Ectodermal cell (in vitro differentiated cells): ENCODE measurements at regions not wholly inside any gene's neighbourhood (a gene's known extent, or its start where the extent isn't known, plus 50 kb on each side); places are given as distances from the start of the nearest gene placed in this dataset.
"Not testable (repeated sequence)": the region's sequence is repeated elsewhere in the genome, so short reads cannot be mapped to it uniquely, and the experiment has no call there.

ENCODE experiments used
- H3K27ac ChIP-seq: 2 replicates; pipeline ENCODE4 v1.7.0; 2013; ENCODE audit warnings: mild to moderate bottlenecking, low read depth, low read length; ENCODE audit not compliant: insufficient read depth, poor library complexity, severe bottlenecking
- H3K27me3 ChIP-seq: 2 replicates; pipeline ENCODE4 v1.7.0; 2013; ENCODE audit warnings: mild to moderate bottlenecking, low read length; ENCODE audit not compliant: insufficient read depth, control insufficient read depth, poor library complexity, severe bottlenecking
- H3K36me3 ChIP-seq: one replicate; pipeline ENCODE4 v1.7.0; 2013; ENCODE audit warnings: low read length; ENCODE audit not compliant: control insufficient read depth, insufficient read depth
- H3K4me1 ChIP-seq: one replicate; pipeline ENCODE4 v1.7.0; 2013; ENCODE audit warnings: low read length; ENCODE audit not compliant: control insufficient read depth, insufficient read depth
- H3K4me3 ChIP-seq: 2 replicates; pipeline ENCODE4 v1.7.0; 2013; ENCODE audit warnings: low read depth, low read length, control low read depth; ENCODE audit not compliant: insufficient read depth
- H3K9me3 ChIP-seq: 2 replicates; pipeline ENCODE4 v1.7.0; 2013; ENCODE audit warnings: mild to moderate bottlenecking, low read length, moderate library complexity; ENCODE audit not compliant: control insufficient read depth
- WGBS, 2 experiments: methylation state at CpG; one replicate each; pipeline ENCODE4 v1.1.7; 2013; ENCODE audit warnings: missing lambda C conversion rate in 2 of 2; 5-methylcytosine and 5-hydroxymethylcytosine counted together

DNA sequence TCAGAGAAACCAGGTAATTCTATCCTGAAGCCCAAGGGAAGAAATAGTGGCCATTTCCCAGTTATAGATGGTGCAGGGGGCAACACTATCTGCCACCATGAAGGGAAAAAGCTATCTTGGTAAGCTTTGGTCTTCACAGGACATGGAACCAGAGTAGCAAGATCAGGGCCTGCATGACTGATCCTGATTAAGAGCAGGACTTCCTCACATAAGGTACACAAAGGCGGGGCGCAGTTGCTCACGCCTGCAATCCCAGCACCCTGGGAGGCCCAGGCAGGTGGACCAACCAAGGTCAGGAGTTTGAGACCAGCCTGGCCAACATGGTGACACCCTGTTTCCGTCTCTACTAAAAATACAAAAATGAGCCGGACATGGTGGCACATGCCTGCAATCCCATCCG, 148.4 kb upstream of the USP9X start:
- no peak overlapping the region for H3K4me3 ChIP-seq
- WGBS, 2 experiments: 91 to 96% methylated on average over 6 of the region's 6 CpGs
- H3K27me3 ChIP-seq: no peaks in the 10 kb centered on the region
- H3K36me3 ChIP-seq: no peaks in the 10 kb centered on the region
- peaks cover 5% of the 10 kb centered on the region for H3K4me1 ChIP-seq
- H3K9me3 ChIP-seq: no peaks in the 10 kb centered on the region
- no peak overlapping the region for H3K27ac ChIP-seq

DNA sequence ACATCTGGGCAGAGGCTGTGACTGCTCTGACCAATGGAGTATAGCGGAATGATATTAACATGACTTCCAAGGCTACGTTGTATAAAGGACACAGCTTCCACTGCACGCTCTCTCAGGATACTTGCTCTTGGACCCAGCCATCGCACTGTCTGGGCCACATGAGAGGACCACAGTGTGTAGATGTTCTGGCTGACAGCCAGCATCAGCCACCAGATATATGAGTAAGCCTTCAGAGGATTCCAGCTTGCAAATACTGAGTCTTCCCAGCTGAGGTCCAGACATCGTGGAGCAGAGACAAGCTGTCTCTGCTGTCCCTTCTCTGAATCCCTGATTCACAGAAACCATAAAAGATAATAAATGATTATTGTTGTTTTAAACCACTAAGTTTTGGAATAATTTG, 146.8 kb upstream of the USP9X start:
- H3K4me1 ChIP-seq: peaks cover 5% of the 10 kb centered on the region
- no peak overlapping the region for H3K4me3 ChIP-seq
- no peak overlapping the region for H3K27ac ChIP-seq
- no peaks in the 10 kb centered on the region for H3K9me3 ChIP-seq
- 99 to 100% methylated on average over 5 of the region's 5 CpGs for WGBS, 2 experiments
- no peaks in the 10 kb centered on the region for H3K27me3 ChIP-seq
- no peaks in the 10 kb centered on the region for H3K36me3 ChIP-seq

DNA sequence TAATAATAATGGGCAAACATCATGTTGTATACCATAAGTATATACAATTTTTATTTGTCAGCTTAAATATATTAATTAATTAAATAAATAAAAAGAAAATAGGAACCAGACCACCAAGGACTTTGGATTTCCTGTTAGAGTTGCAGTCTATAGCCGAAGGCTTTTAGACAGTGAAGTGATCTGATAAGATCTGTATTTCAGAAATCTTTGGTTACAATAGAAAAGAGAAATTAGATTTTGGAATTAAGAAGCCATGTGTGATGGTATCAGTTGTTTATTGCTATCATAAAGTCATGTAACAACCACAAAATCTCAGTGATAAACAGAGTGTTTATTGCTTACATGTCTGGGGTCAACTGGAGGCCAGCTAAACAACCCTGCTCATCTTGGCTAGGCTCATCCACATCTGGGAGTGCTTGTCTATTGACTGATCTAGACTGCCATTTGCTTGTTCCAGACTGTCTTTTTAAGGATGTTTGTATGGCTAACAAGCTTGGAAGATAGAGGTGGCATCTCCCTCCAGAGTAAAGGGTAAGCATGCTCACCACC, 142.1 kb upstream of the USP9X start:
- WGBS, 2 experiments: 100% methylated on average over 1 of the region's 1 CpG
- Histone ChIP-seq H3K4me3 (no peak overlapping the region), H3K36me3 (no peaks in the 10 kb centered on the region), H3K4me1 (no peaks in the 10 kb centered on the region), H3K27ac (no peak overlapping the region), H3K27me3 (no peaks in the 10 kb centered on the region), H3K9me3 (no peaks in the 10 kb centered on the region)

DNA sequence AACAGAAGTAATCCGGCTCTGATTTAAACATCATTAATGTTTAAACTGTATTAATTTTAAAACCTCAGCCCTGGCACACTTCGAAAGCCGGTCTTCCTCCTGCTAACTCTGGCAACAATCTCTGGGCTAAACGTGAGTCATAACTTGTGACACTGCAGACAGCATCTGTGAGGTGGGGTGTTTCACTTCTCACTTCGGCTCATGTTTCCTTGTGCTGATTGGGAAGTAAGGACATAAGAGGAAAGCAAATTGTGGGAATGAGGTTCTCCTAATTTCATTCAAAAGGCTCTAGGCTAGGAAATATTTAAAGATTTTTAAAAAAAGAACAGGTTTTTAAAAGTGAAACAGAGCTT, 139.9 kb upstream of the USP9X start:
- WGBS, 2 experiments: 48 to 71% methylated on average over 4 of the region's 5 CpGs
- H3K27ac ChIP-seq: no peak overlapping the region
- H3K4me1 ChIP-seq: no peaks in the 10 kb centered on the region
- no peaks in the 10 kb centered on the region for H3K27me3 ChIP-seq
- H3K36me3 ChIP-seq: no peaks in the 10 kb centered on the region
- H3K9me3 ChIP-seq: no peaks in the 10 kb centered on the region
- no peak overlapping the region for H3K4me3 ChIP-seq

DNA sequence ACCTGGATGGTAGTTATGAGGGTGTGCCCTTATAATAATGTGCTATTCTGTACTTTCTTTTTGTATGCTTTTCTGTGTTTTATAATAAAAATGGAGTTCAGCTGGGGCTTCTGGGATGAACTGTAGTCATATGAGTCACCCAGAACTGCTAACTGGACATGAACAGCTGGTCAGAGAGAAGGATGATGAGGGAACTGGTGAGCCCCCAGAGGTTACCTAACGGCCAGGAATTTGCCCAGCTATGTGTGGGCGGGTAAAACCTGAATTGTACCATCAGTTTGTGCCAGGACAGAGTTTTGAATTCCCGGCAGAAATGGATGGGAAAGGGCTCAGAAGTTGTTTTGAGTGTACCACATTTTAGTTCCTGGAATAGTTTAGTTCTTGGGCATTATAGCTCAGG, 138.0 kb upstream of the USP9X start:
- 93 to 95% methylated on average over 3 of the region's 3 CpGs for WGBS, 2 experiments
- H3K4me3 ChIP-seq: no peak overlapping the region
- no peak overlapping the region for H3K27ac ChIP-seq

DNA sequence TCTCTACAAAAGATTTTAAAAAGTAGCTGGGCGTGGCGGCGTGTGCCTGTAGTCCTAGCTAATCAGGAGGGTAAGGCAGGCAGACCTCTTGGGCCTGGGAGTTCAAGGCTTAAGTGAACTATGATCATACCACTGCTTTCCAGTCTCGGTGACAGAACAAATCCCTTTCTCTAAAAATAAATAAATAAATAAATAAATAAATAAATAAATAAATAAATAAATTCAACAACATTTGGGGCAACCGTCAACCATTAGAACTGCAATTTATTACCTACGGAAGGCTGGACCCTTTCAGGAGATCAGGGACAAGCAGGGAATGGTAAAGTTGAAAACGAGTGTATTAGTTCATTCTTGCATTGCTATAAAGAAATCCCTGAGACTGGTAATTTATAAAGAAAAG, 136.2 kb upstream of the USP9X start:
- 77 to 80% methylated on average over 6 of the region's 7 CpGs for WGBS, 2 experiments
- no peaks in the 10 kb centered on the region for H3K9me3 ChIP-seq
- H3K27me3 ChIP-seq: no peaks in the 10 kb centered on the region
- H3K4me3 ChIP-seq: no peak overlapping the region
- H3K27ac ChIP-seq: no peak overlapping the region
- no peaks in the 10 kb centered on the region for H3K4me1 ChIP-seq
- no peaks in the 10 kb centered on the region for H3K36me3 ChIP-seq

More for the DNA sequence above, 138.0 kb upstream of the USP9X start:
- H3K4me1 ChIP-seq: no peaks in the 10 kb centered on the region
- H3K36me3 ChIP-seq: no peaks in the 10 kb centered on the region
- no peaks in the 10 kb centered on the region for H3K27me3 ChIP-seq
- H3K9me3 ChIP-seq: no peaks in the 10 kb centered on the region

DNA sequence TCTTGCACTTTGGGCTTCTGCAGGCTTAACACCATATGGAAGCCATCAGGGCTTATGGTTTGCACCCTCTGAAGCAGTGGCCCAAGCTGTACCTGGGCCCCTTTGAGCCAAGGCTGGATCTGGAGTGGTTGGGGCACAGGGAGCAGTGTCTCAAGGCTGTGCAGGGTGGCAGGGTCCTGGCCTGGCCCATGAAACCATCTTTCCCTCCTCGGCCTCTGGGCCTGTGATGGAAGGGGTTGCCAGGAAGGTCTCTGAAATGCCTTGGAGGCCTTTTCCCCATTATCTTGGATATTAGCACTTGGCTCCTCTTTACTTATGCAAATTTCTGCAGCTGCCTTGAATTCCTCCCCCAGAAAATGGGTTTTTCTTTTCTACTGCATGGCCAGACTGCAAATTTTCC, 134.7 kb upstream of the USP9X start:
- H3K27ac ChIP-seq: no peak overlapping the region
- no peaks in the 10 kb centered on the region for H3K36me3 ChIP-seq
- no peaks in the 10 kb centered on the region for H3K27me3 ChIP-seq
- H3K4me3 ChIP-seq: no peak overlapping the region
- H3K4me1 ChIP-seq: no peaks in the 10 kb centered on the region
- no peaks in the 10 kb centered on the region for H3K9me3 ChIP-seq
- 18 to 33% methylated on average over 1 of the region's 1 CpG for WGBS, 2 experiments

DNA sequence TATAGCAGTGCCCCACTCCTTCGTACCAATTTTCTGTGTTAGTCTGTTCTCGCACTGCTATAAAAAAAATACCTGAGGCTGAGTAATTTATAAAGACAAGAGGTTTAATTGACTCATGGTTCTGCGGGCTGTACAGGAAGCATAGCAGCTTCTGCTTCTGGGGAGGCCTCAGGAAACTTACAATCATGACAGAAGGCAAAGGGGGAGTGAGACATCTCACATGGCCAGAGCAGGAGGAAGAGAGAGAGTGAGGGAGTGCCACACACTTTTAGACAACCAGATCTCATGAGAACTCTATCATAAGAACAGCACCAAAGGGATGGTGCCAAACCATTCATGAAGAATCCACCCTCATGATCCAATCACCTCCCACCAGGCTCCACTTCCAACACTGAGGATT, 133.8 kb upstream of the USP9X start:
- H3K4me1 ChIP-seq, H3K4me3 ChIP-seq, H3K27me3 ChIP-seq, H3K36me3 ChIP-seq, H3K9me3 ChIP-seq, H3K27ac ChIP-seq: not testable (repeated sequence)
- WGBS, 2 experiments: 89 to 91% methylated on average over 3 of the region's 3 CpGs

DNA sequence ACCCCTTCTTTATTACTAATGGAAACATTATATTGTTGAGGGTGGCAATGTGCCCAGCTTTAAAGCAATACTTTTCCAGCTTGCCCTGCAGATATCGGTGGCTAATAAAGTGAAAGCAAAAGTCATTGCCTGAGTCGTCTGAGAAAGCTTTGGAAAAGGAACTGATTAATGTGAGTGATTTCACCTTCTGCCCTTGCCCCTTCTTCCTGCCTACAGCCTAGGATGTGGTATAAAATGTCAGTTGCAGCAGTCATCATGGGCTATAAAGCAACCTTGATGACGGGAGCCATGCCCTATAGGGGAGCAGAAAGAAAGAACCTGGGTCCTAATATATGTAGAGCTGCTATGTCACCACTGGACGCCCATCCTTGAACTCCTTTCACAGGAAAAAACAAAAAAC, 132.4 kb upstream of the USP9X start:
- WGBS, 2 experiments: 90 to 100% methylated on average over 2 to 4 of the region's 4 CpGs
- Histone ChIP-seq H3K27me3 (no peaks in the 10 kb centered on the region), H3K36me3 (no peaks in the 10 kb centered on the region), H3K4me1 (no peaks in the 10 kb centered on the region), H3K4me3 (no peak overlapping the region), H3K9me3 (no peaks in the 10 kb centered on the region), H3K27ac (no peak overlapping the region)

DNA sequence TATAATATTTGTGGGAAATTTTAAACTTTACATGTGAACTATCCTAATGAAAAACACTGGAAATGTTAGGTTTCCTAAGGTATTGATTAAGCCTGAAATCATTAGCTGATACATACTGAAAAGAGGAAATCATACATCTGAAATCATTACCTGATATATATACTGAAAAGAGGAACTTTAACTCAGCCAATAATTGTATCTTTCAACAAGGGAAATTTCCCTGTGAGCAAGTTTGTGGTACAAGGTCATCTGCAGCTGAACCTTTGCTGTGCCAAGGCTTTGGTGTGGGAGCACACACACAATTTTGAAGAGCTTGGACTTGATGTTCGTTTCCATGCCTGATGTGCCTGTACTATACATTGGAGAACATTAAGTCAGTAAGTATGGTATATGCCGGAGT, 131.9 kb upstream of the USP9X start:
- no peak overlapping the region for H3K4me3 ChIP-seq
- no peaks in the 10 kb centered on the region for H3K27me3 ChIP-seq
- no peaks in the 10 kb centered on the region for H3K4me1 ChIP-seq
- H3K27ac ChIP-seq: no peak overlapping the region
- H3K36me3 ChIP-seq: no peaks in the 10 kb centered on the region
- WGBS, 2 experiments: 93 to 100% methylated on average over 2 of the region's 2 CpGs
- H3K9me3 ChIP-seq: no peaks in the 10 kb centered on the region

DNA sequence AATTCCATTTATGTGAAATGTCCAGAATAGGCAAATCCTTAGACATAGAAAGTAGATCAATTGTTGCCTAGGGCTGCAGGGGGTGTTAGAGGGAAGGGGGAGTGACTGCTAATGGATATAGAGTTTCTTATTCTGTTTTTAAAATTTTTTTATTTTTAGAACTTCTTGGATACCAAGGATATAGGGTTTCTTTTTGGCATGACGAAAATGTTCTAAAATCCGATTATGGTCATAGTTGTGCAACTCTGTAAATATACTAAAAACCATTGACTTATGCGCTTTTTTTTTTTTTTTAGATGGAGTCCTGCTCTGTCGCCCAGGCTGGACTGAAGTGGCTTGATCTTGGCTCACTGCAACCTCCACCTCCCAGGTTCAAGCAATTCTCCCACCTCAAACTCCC, 125.2 kb upstream of the USP9X start:
- H3K4me3 ChIP-seq: no peak overlapping the region
- H3K4me1 ChIP-seq: no peaks in the 10 kb centered on the region
- no peaks in the 10 kb centered on the region for H3K36me3 ChIP-seq
- 87 to 89% methylated on average over 2 to 4 of the region's 4 CpGs for WGBS, 2 experiments
- H3K9me3 ChIP-seq: no peaks in the 10 kb centered on the region
- H3K27me3 ChIP-seq: no peaks in the 10 kb centered on the region
- H3K27ac ChIP-seq: no peak overlapping the region
